Loucy (cell line): ENCODE measurements at regions not wholly inside any gene's neighbourhood (a gene's known extent, or its start where the extent isn't known, plus 50 kb on each side); places are given as distances from the start of the nearest gene placed in this dataset.
"Not testable (repeated sequence)": the region's sequence is repeated elsewhere in the genome, so short reads cannot be mapped to it uniquely, and the experiment has no call there.

Source experiments
- H2AFZ ChIP-seq: fragments of 200-600 bp; sonication (generic); 2 replicates; pipeline ENCODE4 v1.6.0; 2016; ENCODE audit warnings: antibody characterized with exemption, mild to moderate bottlenecking, low read length, moderate library complexity
- H3F3A ChIP-seq: fragments of 200-600 bp; 2 replicates; pipeline ENCODE4 v1.6.0; 2016; ENCODE audit warnings: antibody characterized with exemption, low read depth, mild to moderate bottlenecking
- H3K27me3 ChIP-seq: fragments of 200-600 bp; sonication (generic); 2 replicates; pipeline ENCODE4 v1.6.1; 2014; ENCODE audit warnings: low read length, mild to moderate bottlenecking; ENCODE audit not compliant: insufficient read depth, poor library complexity, severe bottlenecking
- H3K36me3 ChIP-seq: fragments of 200-600 bp; sonication (generic); 2 replicates; pipeline ENCODE4 v1.6.1; 2016; ENCODE audit warnings: low read length; ENCODE audit not compliant: insufficient read depth
- H3K4me1 ChIP-seq: fragments of 200-600 bp; sonication (generic); 2 replicates; pipeline ENCODE4 v1.5.1; 2014; ENCODE audit warnings: low read length, mild to moderate bottlenecking; ENCODE audit not compliant: insufficient read depth, poor library complexity, severe bottlenecking
- H3K4me2 ChIP-seq: fragments of 200-600 bp; sonication (generic); 2 replicates; pipeline ENCODE4 v1.6.0; 2014; ENCODE audit warnings: antibody characterized with exemption, low read length, low read depth, mild to moderate bottlenecking; ENCODE audit not compliant: poor library complexity, severe bottlenecking
- H3K4me3 ChIP-seq: fragments of 200-600 bp; sonication (generic); 2 replicates; pipeline ENCODE4 v1.5.1; 2014; ENCODE audit warnings: low read length, mild to moderate bottlenecking, mixed read lengths; ENCODE audit not compliant: poor library complexity, severe bottlenecking
- H3K79me2 ChIP-seq: fragments of 200-600 bp; sonication (generic); 2 replicates; pipeline ENCODE4 v1.6.1; 2014; ENCODE audit warnings: low read length; ENCODE audit not compliant: insufficient read depth
- H3K9ac ChIP-seq: fragments of 200-600 bp; sonication (generic); 2 replicates; pipeline ENCODE4 v1.6.0; 2014; ENCODE audit warnings: mild to moderate bottlenecking, low read depth, low read length, moderate library complexity; ENCODE audit not compliant: poor library complexity, severe bottlenecking
- H3K9me2 ChIP-seq: fragments of 200-600 bp; sonication (generic); replicated peaks from 2 replicates; pipeline ENCODE4 v1.6.1; 2016; ENCODE audit warnings: low read depth, low read length, mixed read lengths
- H3K9me3 ChIP-seq: fragments of 200-600 bp; sonication (generic); 2 replicates; pipeline ENCODE4 v1.6.1; 2014; ENCODE audit warnings: mild to moderate bottlenecking, antibody characterized with exemption, low read length, low read depth; ENCODE audit not compliant: insufficient read depth
- H4K20me1 ChIP-seq: fragments of 200-600 bp; sonication (generic); 2 replicates; pipeline ENCODE4 v1.6.0; 2014; ENCODE audit warnings: antibody characterized with exemption, low read length, mild to moderate bottlenecking; ENCODE audit not compliant: insufficient read depth, poor library complexity, severe bottlenecking
- CTCF ChIP-seq: fragments of 200-600 bp; sonication (generic); conservative IDR thresholded peaks from 2 replicates; pipeline ENCODE4 v1.5.1; 2014; ENCODE audit warnings: mild to moderate bottlenecking, antibody characterized with exemption, low read length
- EZH2phosphoT487 ChIP-seq: fragments of 200-600 bp; IDR thresholded peaks from 2 replicates; pipeline ENCODE4 v1.6.1; 2018; ENCODE audit warnings: antibody characterized with exemption, mild to moderate bottlenecking, moderate library complexity, borderline replicate concordance

DNA sequence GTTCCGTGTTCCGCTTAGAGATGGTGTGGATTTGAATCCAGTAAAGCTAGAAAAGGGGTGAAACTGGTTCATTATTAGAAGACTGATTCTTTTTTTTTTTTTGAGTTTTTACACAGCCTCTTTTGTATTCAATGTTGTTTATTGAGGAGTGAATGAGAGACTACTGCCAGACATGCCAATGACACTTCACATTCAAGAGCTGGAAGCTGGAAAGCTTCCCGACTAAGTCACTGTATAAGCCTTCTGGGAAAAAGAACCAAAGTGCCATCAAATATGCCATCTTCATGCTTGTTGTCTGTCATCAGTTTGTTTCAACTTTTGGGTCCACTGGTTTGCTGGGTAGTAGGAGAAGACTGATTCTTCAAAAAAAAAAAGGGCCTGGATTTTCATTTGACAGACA lies 164.8 kb downstream of the ATP23 start:
- Histone ChIP-seq H3F3A (no peaks in the 10 kb centered on the region), H3K27me3 (no peaks in the 10 kb centered on the region), H3K9me2 (no peaks in the 10 kb centered on the region)

GRCh38 chr12:58117201-58117600 lies 175.8 kb downstream of the ATP23 start:
- no peaks in the 10 kb centered on the region for H3K79me2 ChIP-seq
- H3K4me1 ChIP-seq = no peaks in the 10 kb centered on the region
- no peak for TF ChIP-seq EZH2phosphoT487
- TF ChIP-seq CTCF = no peak
- no peaks in the 10 kb centered on the region for H3K9me2 ChIP-seq
- H3K9me3 ChIP-seq = no peaks in the 10 kb centered on the region
- H4K20me1 ChIP-seq = no peaks in the 10 kb centered on the region
- no peak overlapping the region for H3K4me3 ChIP-seq
- H3K9ac ChIP-seq = no peak overlapping the region
- no peaks in the 10 kb centered on the region for H3K27me3 ChIP-seq
- H3K36me3 ChIP-seq = no peaks in the 10 kb centered on the region
- H2AFZ ChIP-seq = no peak overlapping the region
- H3K4me2 ChIP-seq = no peak overlapping the region
- no peaks in the 10 kb centered on the region for H3F3A ChIP-seq

More for the DNA sequence above, 164.8 kb downstream of the ATP23 start:
- no peaks in the 10 kb centered on the region for H3K4me1 ChIP-seq
- no peaks in the 10 kb centered on the region for H4K20me1 ChIP-seq
- H3K9ac ChIP-seq = no peak overlapping the region
- TF ChIP-seq EZH2phosphoT487 (no peak), CTCF (no peak)
- H3K36me3 ChIP-seq = no peaks in the 10 kb centered on the region
- no peaks in the 10 kb centered on the region for H3K9me3 ChIP-seq
- no peak overlapping the region for H2AFZ ChIP-seq
- H3K79me2 ChIP-seq = no peaks in the 10 kb centered on the region
- H3K4me2 ChIP-seq = no peak overlapping the region
- no peak overlapping the region for H3K4me3 ChIP-seq

DNA sequence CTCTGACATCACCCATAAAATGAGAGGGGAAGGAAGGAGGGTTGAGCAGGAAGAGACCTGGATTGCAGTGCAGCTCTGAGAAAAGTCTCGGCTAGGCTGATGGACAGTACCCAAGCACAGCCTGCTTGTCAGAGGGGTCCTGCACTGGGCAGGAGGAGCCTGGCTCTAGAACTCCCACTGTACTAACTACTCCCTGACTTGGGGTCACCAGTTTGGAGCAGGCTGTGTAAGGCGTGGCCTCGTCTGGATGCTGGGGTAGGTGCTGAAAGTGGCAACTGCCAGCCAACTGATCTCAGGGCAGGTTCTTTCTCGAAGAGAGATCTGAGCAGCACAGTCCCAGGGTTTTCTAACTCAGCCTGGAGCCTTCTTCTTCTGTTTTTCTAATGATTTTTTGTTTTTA lies 176.3 kb downstream of the ATP23 start:
- Histone ChIP-seq H3F3A (no peaks in the 10 kb centered on the region), H3K9me2 (no peaks in the 10 kb centered on the region), H3K36me3 (no peaks in the 10 kb centered on the region), H3K4me2 (no peak overlapping the region), H4K20me1 (no peaks in the 10 kb centered on the region), H3K9me3 (no peaks in the 10 kb centered on the region), H3K79me2 (no peaks in the 10 kb centered on the region), H3K27me3 (no peaks in the 10 kb centered on the region), H3K4me1 (no peaks in the 10 kb centered on the region), H3K9ac (no peak overlapping the region), H3K4me3 (no peak overlapping the region), H2AFZ (no peak overlapping the region)
- TF ChIP-seq EZH2phosphoT487 (no peak), CTCF (no peak)

- H3K79me2 ChIP-seq, H3K9me3 ChIP-seq, H3K27me3 ChIP-seq, H4K20me1 ChIP-seq, H3K36me3 ChIP-seq, H2AFZ ChIP-seq, H3F3A ChIP-seq, H3K4me1 ChIP-seq, H3K9me2 ChIP-seq, H3K4me2 ChIP-seq, H3K4me3 ChIP-seq, H3K9ac ChIP-seq: not testable (repeated sequence)
Measured at GRCh38 chr12:58125761-58126160, 184.4 kb downstream of the ATP23 start.
